Hepatocyte (in vitro differentiated cells): ENCODE measurements at regions not wholly inside any gene's neighbourhood (a gene's known extent, or its start where the extent isn't known, plus 50 kb on each side); places are given as distances from the start of the nearest gene placed in this dataset.

ENCODE experiments used
- DNase-seq: peaks from one replicate; pipeline ENCODE4 v3.0.0-alpha.2; 2016; ENCODE audit warnings: low spot score
- H2AFZ ChIP-seq: fragments of 200-600 bp; sonication (generic); 2 replicates; pipeline ENCODE4 v1.6.0; 2016; ENCODE audit warnings: antibody characterized with exemption, mild to moderate bottlenecking
- H3K27ac ChIP-seq: fragments of 200-600 bp; sonication (generic); 2 replicates; pipeline ENCODE4 v1.5.1; 2016; ENCODE audit warnings: mild to moderate bottlenecking
- H3K27me3 ChIP-seq: fragments of 200-600 bp; sonication (generic); 2 replicates; pipeline ENCODE4 v1.6.1; 2016
- H3K36me3 ChIP-seq: fragments of 200-600 bp; sonication (generic); replicated peaks from 2 replicates; pipeline ENCODE4 v1.5.1; 2016; ENCODE audit warnings: low read depth; ENCODE audit not compliant: insufficient read depth
- H3K4me1 ChIP-seq: fragments of 200-600 bp; sonication (generic); 2 replicates; pipeline ENCODE4 v1.5.1; 2016; ENCODE audit warnings: mild to moderate bottlenecking, moderate library complexity; ENCODE audit not compliant: insufficient read depth
- H3K4me2 ChIP-seq: fragments of 200-600 bp; sonication (generic); 2 replicates; pipeline ENCODE4 v1.6.0; 2016
- H3K4me3 ChIP-seq: fragments of 200-600 bp; sonication (generic); 2 replicates; pipeline ENCODE4 v1.5.1; 2016; ENCODE audit warnings: mild to moderate bottlenecking
- H3K79me2 ChIP-seq: fragments of 200-600 bp; sonication (generic); 2 replicates; pipeline ENCODE4 v1.6.0; 2017; ENCODE audit warnings: mild to moderate bottlenecking
- H3K9me2 ChIP-seq: fragments of 200-600 bp; sonication (generic); replicated peaks from 2 replicates; pipeline ENCODE4 v1.6.0; 2017; ENCODE audit warnings: mild to moderate bottlenecking; ENCODE audit not compliant: insufficient read depth
- H3K9me3 ChIP-seq: fragments of 200-600 bp; sonication (generic); 2 replicates; pipeline ENCODE4 v1.5.1; 2016; ENCODE audit warnings: low read depth, mild to moderate bottlenecking
- H4K20me1 ChIP-seq: fragments of 200-600 bp; sonication (generic); 2 replicates; pipeline ENCODE4 v1.6.0; 2016; ENCODE audit warnings: mild to moderate bottlenecking; ENCODE audit not compliant: insufficient read depth, poor library complexity, severe bottlenecking
- EZH2 ChIP-seq: fragments of 200-600 bp; sonication (generic); IDR thresholded peaks from 2 replicates; pipeline ENCODE4 v1.6.1; 2016; ENCODE audit warnings: antibody characterized with exemption, mild to moderate bottlenecking, borderline replicate concordance
- EZH2phosphoT487 ChIP-seq: fragments of 200-600 bp; sonication (generic); IDR thresholded peaks from one replicate; pipeline ENCODE4 v1.6.1; 2018; ENCODE audit warnings: antibody characterized with exemption, mild to moderate bottlenecking, low read depth, moderate library complexity; ENCODE audit not compliant: unreplicated experiment, severe bottlenecking
- WGBS: methylation state at CpG from one replicate; pipeline ENCODE4 v1.1.6; 2016; ENCODE audit warnings: low lambda C conversion rate; ENCODE audit errors: missing lambda C conversion rate; 5-methylcytosine and 5-hydroxymethylcytosine counted together
- TF ChIP-seq, protein P1 (sequence below): fragments of 200-600 bp; sonication (generic); IDR thresholded peaks from 2 replicates; pipeline ENCODE4 v1.5.1; 2016; ENCODE audit warnings: antibody characterized with exemption, mild to moderate bottlenecking; ENCODE audit not compliant: poor library complexity

DNA sequence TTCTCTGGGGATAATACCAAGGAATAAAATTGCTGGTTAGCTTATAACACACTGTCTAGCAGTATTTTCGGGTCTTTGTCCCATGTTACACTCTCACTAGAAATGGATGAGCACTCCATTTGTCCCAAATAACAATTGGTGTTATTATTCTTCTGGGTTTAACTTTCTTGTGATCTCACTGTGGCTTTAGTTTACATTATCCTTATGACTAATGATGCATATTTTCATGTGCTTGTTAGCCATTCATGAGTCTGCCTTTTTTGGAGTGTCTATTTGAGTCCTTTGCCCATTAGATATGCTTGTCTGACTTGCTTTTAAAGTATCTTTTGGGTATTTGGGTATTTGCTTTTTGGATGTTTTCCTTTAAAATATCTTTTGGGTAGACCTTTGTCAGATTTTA lies 372.9 kb upstream of the TENM3 start:
- no peaks in the 10 kb centered on the region for H3K27me3 ChIP-seq
- no peak for TF ChIP-seq EZH2phosphoT487
- no peak for TF ChIP-seq EZH2
- H3K4me1 ChIP-seq: no peaks in the 10 kb centered on the region
- no peaks in the 10 kb centered on the region for H3K9me3 ChIP-seq
- no peak for DNase-seq
- H4K20me1 ChIP-seq: no peaks in the 10 kb centered on the region
- H3K4me2 ChIP-seq: no peak overlapping the region
- H3K79me2 ChIP-seq: no peaks in the 10 kb centered on the region
- H3K4me3 ChIP-seq: no peak overlapping the region
- no peaks in the 10 kb centered on the region for H3K9me2 ChIP-seq
- H2AFZ ChIP-seq: no peak overlapping the region
- WGBS: 81% methylated on average over 1 of the region's 1 CpG
- H3K27ac ChIP-seq: no peak overlapping the region
- no peaks in the 10 kb centered on the region for H3K36me3 ChIP-seq

DNA sequence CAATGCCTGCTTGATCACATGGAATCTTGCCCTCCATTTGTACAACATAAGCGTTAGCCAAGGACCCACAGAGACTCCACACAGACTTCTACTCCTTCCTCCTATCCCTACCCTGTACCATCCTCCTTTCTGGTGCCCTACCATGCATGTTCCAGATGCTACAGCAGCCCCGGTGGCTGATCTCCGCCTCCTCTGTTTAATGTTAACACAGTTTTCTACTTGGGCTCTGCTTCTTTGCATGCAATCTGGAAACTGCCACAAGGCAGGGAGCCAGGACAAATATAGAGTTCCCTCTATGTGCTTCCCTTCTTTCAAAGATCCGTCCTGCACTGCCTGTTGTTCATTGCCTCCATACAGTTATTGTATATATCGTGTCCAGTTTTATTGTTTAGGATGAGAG lies 368.6 kb upstream of the TENM3 start:
- no peaks in the 10 kb centered on the region for H3K27me3 ChIP-seq
- WGBS: 63% methylated on average over 5 of the region's 5 CpGs
- no peaks in the 10 kb centered on the region for H3K79me2 ChIP-seq
- no peaks in the 10 kb centered on the region for H3K36me3 ChIP-seq
- H3K4me1 ChIP-seq: no peaks in the 10 kb centered on the region
- H3K9me3 ChIP-seq: no peaks in the 10 kb centered on the region
- H2AFZ ChIP-seq: no peak overlapping the region
- H3K9me2 ChIP-seq: no peaks in the 10 kb centered on the region
- no peak overlapping the region for H3K4me3 ChIP-seq
- H4K20me1 ChIP-seq: no peaks in the 10 kb centered on the region
- H3K27ac ChIP-seq: no peak overlapping the region
- H3K4me2 ChIP-seq: no peak overlapping the region
- DNase-seq: no peak
- TF ChIP-seq EZH2phosphoT487 (no peak), EZH2 (no peak)
- TF ChIP-seq, protein P1, sequence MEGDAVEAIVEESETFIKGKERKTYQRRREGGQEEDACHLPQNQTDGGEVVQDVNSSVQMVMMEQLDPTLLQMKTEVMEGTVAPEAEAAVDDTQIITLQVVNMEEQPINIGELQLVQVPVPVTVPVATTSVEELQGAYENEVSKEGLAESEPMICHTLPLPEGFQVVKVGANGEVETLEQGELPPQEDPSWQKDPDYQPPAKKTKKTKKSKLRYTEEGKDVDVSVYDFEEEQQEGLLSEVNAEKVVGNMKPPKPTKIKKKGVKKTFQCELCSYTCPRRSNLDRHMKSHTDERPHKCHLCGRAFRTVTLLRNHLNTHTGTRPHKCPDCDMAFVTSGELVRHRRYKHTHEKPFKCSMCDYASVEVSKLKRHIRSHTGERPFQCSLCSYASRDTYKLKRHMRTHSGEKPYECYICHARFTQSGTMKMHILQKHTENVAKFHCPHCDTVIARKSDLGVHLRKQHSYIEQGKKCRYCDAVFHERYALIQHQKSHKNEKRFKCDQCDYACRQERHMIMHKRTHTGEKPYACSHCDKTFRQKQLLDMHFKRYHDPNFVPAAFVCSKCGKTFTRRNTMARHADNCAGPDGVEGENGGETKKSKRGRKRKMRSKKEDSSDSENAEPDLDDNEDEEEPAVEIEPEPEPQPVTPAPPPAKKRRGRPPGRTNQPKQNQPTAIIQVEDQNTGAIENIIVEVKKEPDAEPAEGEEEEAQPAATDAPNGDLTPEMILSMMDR: no peak

DNA sequence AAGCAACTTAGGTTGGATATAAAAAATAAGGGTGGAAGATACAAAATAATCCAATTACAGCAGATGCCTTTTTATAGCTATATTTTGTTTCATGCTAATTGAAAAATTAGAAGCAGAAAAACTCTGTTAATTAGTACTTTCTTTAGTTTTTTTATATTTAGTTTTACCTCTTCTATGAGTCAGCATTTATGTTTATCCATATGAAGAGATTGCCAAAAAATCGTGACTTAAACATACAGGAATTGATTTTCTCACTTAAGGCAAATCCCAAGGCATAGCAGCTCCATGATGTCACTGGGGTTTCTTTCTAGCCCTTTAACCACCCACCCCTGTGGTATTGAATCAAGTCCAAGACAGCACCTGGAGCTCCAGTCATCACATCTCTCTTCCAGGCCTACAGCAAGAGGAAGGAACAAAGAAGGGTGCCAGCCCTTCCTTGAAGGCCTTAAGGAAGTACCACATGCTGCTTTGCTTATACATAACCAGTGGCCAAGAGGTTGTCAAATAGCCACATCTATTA lies 365.8 kb upstream of the TENM3 start:
- Histone ChIP-seq H4K20me1 (no peaks in the 10 kb centered on the region), H3K79me2 (no peaks in the 10 kb centered on the region), H2AFZ (no peak overlapping the region), H3K9me3 (no peaks in the 10 kb centered on the region), H3K36me3 (no peaks in the 10 kb centered on the region), H3K4me2 (no peak overlapping the region), H3K9me2 (no peaks in the 10 kb centered on the region), H3K4me1 (no peaks in the 10 kb centered on the region), H3K27ac (no peak overlapping the region), H3K4me3 (no peak overlapping the region), H3K27me3 (no peaks in the 10 kb centered on the region)
- 44% methylated on average over 1 of the region's 1 CpG for WGBS
- DNase-seq: no peak
- no peak for TF ChIP-seq EZH2
- TF ChIP-seq, protein P1: no peak
- TF ChIP-seq EZH2phosphoT487: no peak

DNA sequence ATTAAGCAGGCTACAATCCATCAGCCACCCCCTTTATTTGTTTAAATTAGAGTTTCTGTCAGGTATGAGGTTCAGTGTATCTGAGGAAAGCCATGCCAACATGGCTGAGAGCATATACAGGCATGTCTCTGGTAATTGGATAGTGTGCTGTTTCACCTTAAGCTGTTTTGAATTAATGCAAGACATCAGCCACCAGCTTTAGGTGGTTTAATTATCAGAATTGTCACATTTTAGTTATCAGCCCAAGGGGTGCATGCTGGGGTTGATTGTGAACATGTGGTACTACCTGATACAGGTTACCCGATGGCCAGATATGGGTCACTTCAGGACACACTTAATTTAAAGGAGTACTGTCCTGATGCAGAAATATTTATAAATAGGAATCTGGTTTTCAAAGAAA lies 353.2 kb upstream of the TENM3 start:
- TF ChIP-seq EZH2: no peak
- no peak for TF ChIP-seq EZH2phosphoT487
- TF ChIP-seq, protein P1: no peak
- H3K4me3 ChIP-seq: no peak overlapping the region
- H3K27me3 ChIP-seq: no peaks in the 10 kb centered on the region
- no peaks in the 10 kb centered on the region for H3K9me3 ChIP-seq
- no peaks in the 10 kb centered on the region for H4K20me1 ChIP-seq
- H3K27ac ChIP-seq: no peak overlapping the region
- H3K79me2 ChIP-seq: no peaks in the 10 kb centered on the region
- no peaks in the 10 kb centered on the region for H3K9me2 ChIP-seq
- no peak for DNase-seq
- H2AFZ ChIP-seq: no peak overlapping the region
- WGBS: 61% methylated on average over 1 of the region's 1 CpG
- H3K4me2 ChIP-seq: no peak overlapping the region
- no peaks in the 10 kb centered on the region for H3K4me1 ChIP-seq
- H3K36me3 ChIP-seq: no peaks in the 10 kb centered on the region
